HG02938 (cell line): ENCODE measurements at regions not wholly inside any gene's neighbourhood (a gene's known extent, or its start where the extent isn't known, plus 50 kb on each side); places are given as distances from the start of the nearest gene placed in this dataset.
"Not testable (repeated sequence)": the region's sequence is repeated elsewhere in the genome, so short reads cannot be mapped to it uniquely, and the experiment has no call there.

Source experiments
- ATAC-seq: cut with Tn5 transposase; IDR thresholded peaks from one replicate; pipeline ENCODE4 v1.9.1; 2021; ENCODE audit warnings: mild to moderate bottlenecking, moderate library complexity; ENCODE audit not compliant: unreplicated experiment

GRCh38 chr6:78383968-78384367 is 483.4 kb upstream of the IRAK1BP1 start:
- no peak for ATAC-seq

- ATAC-seq: not testable (repeated sequence)
Measured at GRCh38 chr6:78386854-78387253, 480.5 kb upstream of the IRAK1BP1 start.

- ATAC-seq: no peak
Measured at GRCh38 chr6:78390066-78390465, 477.3 kb upstream of the IRAK1BP1 start.

GRCh38 chr6:78397499-78397898 is 469.9 kb upstream of the IRAK1BP1 start:
- ATAC-seq: no peak

- no peak for ATAC-seq
Measured at GRCh38 chr6:78398292-78398691, 469.1 kb upstream of the IRAK1BP1 start.

GRCh38 chr6:78400076-78400475 is 467.3 kb upstream of the IRAK1BP1 start:
- no peak for ATAC-seq

- ATAC-seq: no peak
Measured at GRCh38 chr6:78427386-78427785, 440.0 kb upstream of the IRAK1BP1 start.

GRCh38 chr6:78430521-78430920 is 436.8 kb upstream of the IRAK1BP1 start:
- ATAC-seq: no peak

GRCh38 chr6:78435671-78436070 is 431.7 kb upstream of the IRAK1BP1 start:
- no peak for ATAC-seq

- ATAC-seq: no peak
Measured at GRCh38 chr6:78436335-78436734, 431.0 kb upstream of the IRAK1BP1 start.

- no peak for ATAC-seq
Measured at GRCh38 chr6:78438135-78438534, 429.2 kb upstream of the IRAK1BP1 start.

GRCh38 chr6:78460711-78461110 is 406.6 kb upstream of the IRAK1BP1 start:
- no peak for ATAC-seq

- ATAC-seq: no peak
Measured at GRCh38 chr6:78462728-78463127, 404.6 kb upstream of the IRAK1BP1 start.

GRCh38 chr6:78465059-78465634 is 402.2 kb upstream of the IRAK1BP1 start:
- no peak for ATAC-seq

- ATAC-seq: no peak
Measured at GRCh38 chr6:78476561-78476960, 390.8 kb upstream of the IRAK1BP1 start.

- ATAC-seq: no peak
Measured at GRCh38 chr6:78482801-78483552, 384.4 kb upstream of the IRAK1BP1 start.

GRCh38 chr6:78483553-78484197 is 383.7 kb upstream of the IRAK1BP1 start:
- no peak for ATAC-seq

- no peak for ATAC-seq
Measured at GRCh38 chr6:78484198-78485064, 382.9 kb upstream of the IRAK1BP1 start.

GRCh38 chr6:78487401-78487800 is 379.9 kb upstream of the IRAK1BP1 start:
- ATAC-seq: no peak

GRCh38 chr6:78489874-78490273 is 377.5 kb upstream of the IRAK1BP1 start:
- no peak for ATAC-seq

GRCh38 chr6:78492351-78493017 is 374.9 kb upstream of the IRAK1BP1 start:
- ATAC-seq: no peak
